Right atrium auricular region (tissue), 2 donors: ENCODE measurements at regions not wholly inside any gene's neighbourhood (a gene's known extent, or its start where the extent isn't known, plus 50 kb on each side); places are given as distances from the start of the nearest gene placed in this dataset.
A peak's percentile ranks its signal among the peaks of the same experiment; 100 is the strongest.

ENCODE experiments used
- DNase-seq: peaks from one replicate; pipeline ENCODE4 v3.0.0-alpha.2; 2019; ENCODE audit warnings: low spot score
- H3K27ac ChIP-seq, 2 donors: fragments of 200-600 bp; sonication (generic); 1 replicate in 1 of 2; 2 replicates in 1 of 2; pipeline ENCODE4 v1.5.1; 2016 to 2019
- H3K27me3 ChIP-seq, 2 donors: fragments of 200-600 bp; sonication (generic); one replicate each; pipeline versions ENCODE4 v1.5.1 to v1.6.0; 2017 to 2019
- H3K36me3 ChIP-seq: fragments of 200-600 bp; sonication (generic); one replicate; pipeline ENCODE4 v1.5.1; 2016
- H3K4me1 ChIP-seq, 2 donors: fragments of 200-600 bp; sonication (generic); one replicate each; pipeline versions ENCODE4 v1.5.1 to v1.6.0; 2017 to 2019
- H3K4me3 ChIP-seq, 2 donors: fragments of 200-600 bp; sonication (generic); 1 replicate in 1 of 2; 2 replicates in 1 of 2; pipeline ENCODE4 v1.5.1; 2017 to 2019; ENCODE audit warnings: mild to moderate bottlenecking in 1 of 2, moderate library complexity in 1 of 2
- H3K9me3 ChIP-seq, 2 donors: fragments of 200-600 bp; sonication (generic); one replicate each; pipeline ENCODE4 v1.5.1; 2019
- TF ChIP-seq, protein P1 (sequence below), 2 donors: fragments of 200-600 bp; sonication (generic); IDR thresholded peaks; one replicate each; pipeline ENCODE4 v1.5.1; 2019; ENCODE audit warnings: antibody characterized with exemption in 2 of 2

DNA sequence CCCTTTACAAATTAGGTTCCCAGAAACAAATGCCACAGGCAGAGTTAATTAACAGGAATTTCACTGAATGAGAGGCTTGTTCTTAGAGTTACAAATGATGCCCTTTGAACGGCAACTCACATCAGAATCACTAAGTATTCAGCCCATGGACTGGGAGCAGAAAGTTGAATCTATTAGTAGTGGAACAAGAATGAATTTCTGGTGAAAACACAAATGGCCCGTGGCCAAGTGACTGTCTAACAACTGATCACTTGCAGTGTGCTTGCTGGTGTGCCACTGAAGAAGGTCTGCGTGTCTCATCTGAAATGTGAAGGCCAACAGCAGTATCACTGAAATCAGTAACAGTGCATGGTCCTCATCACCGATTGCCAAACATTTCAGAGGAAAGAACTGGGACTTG lies 893.4 kb upstream of the TMEM132C start:
- Histone ChIP-seq H3K4me3 (no peak overlapping the region), H3K27ac (no peak overlapping the region), H3K9me3 (no peaks in the 10 kb centered on the region), H3K4me1 (no peaks in the 10 kb centered on the region), H3K27me3 (no peaks in the 10 kb centered on the region), H3K36me3 (no peaks in the 10 kb centered on the region)
- TF ChIP-seq, protein P1, sequence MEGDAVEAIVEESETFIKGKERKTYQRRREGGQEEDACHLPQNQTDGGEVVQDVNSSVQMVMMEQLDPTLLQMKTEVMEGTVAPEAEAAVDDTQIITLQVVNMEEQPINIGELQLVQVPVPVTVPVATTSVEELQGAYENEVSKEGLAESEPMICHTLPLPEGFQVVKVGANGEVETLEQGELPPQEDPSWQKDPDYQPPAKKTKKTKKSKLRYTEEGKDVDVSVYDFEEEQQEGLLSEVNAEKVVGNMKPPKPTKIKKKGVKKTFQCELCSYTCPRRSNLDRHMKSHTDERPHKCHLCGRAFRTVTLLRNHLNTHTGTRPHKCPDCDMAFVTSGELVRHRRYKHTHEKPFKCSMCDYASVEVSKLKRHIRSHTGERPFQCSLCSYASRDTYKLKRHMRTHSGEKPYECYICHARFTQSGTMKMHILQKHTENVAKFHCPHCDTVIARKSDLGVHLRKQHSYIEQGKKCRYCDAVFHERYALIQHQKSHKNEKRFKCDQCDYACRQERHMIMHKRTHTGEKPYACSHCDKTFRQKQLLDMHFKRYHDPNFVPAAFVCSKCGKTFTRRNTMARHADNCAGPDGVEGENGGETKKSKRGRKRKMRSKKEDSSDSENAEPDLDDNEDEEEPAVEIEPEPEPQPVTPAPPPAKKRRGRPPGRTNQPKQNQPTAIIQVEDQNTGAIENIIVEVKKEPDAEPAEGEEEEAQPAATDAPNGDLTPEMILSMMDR (IDR thresholded peaks at IDR 0.05), result no peak
- DNase-seq, result no peak

DNA sequence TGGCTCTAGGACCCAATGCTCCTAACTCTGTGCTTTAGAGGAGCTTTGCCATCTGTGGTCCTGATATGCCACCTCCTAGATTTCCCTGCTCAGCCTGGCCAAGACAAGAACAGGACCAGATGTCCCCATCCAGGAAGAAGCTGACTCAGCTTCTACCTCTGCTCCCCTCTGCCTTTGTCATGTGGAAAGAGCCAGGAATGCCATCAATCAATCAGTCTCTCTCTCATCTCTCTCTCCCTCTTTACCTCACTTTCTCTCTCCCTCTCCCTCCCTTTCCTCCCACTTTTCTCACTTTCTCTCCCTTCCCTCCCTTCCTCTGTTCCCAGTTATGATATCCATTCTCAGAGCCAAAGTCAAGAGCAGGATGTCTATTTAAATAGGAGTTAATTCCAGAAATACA lies 892.5 kb upstream of the TMEM132C start:
- TF ChIP-seq, protein P1 (IDR thresholded peaks at IDR 0.05), result no peak
- H3K27me3 ChIP-seq, result no peaks in the 10 kb centered on the region
- no peaks in the 10 kb centered on the region for H3K9me3 ChIP-seq
- no peaks in the 10 kb centered on the region for H3K4me1 ChIP-seq
- H3K4me3 ChIP-seq, result no peak overlapping the region
- no peak overlapping the region for H3K27ac ChIP-seq
- DNase-seq, result no peak
- no peaks in the 10 kb centered on the region for H3K36me3 ChIP-seq

DNA sequence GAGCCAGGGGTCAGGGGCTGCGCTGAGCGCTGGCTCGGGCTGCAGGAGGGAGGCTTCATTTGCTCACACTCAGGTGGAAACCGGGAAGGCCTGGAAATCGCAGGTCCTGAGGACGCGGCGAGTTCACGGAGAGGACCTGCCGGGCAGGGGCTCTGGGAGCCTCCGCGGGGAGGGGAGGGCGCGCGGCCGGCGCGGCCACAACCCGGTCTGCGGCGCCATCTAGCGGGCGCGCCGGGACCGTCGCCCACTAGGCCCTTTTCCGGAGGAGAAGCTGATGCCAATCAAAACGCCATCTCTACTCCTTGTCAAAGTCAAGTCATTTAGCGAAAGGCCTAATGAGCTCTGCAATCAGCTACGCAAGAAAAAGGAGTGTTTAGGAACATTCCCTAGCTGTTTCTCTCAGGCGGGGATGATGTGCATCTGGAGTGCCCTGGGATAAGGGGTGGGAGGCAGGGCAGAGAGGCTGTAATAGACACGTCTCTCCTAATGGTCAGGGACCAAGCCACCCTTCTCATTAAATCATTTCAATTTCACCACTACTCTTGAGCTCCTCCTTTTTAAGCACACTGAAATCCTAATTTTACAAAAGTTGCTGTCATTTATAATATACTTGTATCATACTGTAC lies 885.8 kb upstream of the TMEM132C start:
- H3K27me3 ChIP-seq, result no peaks in the 10 kb centered on the region
- H3K9me3 ChIP-seq, result no peaks in the 10 kb centered on the region
- H3K36me3 ChIP-seq, result no peaks in the 10 kb centered on the region
- DNase-seq, result no peak
- TF ChIP-seq, protein P1 (IDR thresholded peaks at IDR 0.05), result peak; percentile 80 to 93
- no peak overlapping the region for H3K27ac ChIP-seq
- H3K4me1 ChIP-seq, result peaks cover 0 to 6% of the 10 kb centered on the region in 2 donors
- peak overlapping the region in 1 of 2 donors; percentile 24 for H3K4me3 ChIP-seq

DNA sequence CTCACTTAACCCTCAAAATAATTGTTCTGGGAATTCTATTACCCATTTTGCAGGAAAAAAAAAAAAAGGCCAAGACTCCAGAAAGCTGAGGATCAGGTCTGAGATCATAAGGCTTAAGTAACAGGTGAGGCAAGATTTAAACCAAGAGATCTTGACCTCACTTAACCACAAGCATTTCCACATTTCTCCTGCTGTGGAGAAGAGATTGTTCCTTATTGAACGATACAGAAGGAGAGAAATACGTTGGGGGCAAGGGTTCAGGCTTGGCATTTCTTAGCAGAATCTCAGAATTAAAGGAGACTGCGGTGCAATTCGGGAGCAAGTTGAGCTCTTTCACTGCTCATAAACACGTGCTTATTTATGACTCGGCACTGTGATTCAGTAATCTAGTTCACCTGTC lies 885.3 kb upstream of the TMEM132C start:
- no peak overlapping the region for H3K27ac ChIP-seq
- H3K4me1 ChIP-seq, result peaks cover 0 to 6% of the 10 kb centered on the region in 2 donors
- H3K9me3 ChIP-seq, result no peaks in the 10 kb centered on the region
- H3K4me3 ChIP-seq, result no peak overlapping the region
- H3K36me3 ChIP-seq, result no peaks in the 10 kb centered on the region
- no peak for DNase-seq
- H3K27me3 ChIP-seq, result no peaks in the 10 kb centered on the region
- TF ChIP-seq, protein P1 (IDR thresholded peaks at IDR 0.05), result no peak

DNA sequence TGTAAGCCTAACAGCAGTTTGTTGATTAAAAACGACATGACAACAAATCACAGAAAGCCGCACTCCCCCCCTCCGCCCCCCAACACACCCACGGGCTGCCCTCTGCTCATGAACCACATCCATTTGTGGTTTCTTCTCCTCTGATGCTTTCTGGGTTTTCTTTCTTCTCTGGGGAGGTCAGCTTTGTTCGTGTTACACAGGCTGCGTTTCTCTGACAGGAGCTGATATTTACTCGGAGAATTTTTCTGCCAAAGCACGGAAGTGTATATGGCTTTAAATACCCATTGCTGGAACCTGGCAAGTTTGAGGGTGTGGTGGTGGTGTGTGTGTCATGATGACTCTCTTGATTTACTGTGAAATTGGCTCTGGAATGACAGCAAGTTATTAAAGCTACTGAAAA lies 883.7 kb upstream of the TMEM132C start:
- Histone ChIP-seq H3K4me3 (no peak overlapping the region), H3K4me1 (peaks cover 0 to 6% of the 10 kb centered on the region in 2 donors), H3K9me3 (no peaks in the 10 kb centered on the region), H3K27me3 (no peaks in the 10 kb centered on the region), H3K36me3 (no peaks in the 10 kb centered on the region), H3K27ac (no peak overlapping the region)
- TF ChIP-seq, protein P1 (IDR thresholded peaks at IDR 0.05), result no peak
- DNase-seq, result no peak

DNA sequence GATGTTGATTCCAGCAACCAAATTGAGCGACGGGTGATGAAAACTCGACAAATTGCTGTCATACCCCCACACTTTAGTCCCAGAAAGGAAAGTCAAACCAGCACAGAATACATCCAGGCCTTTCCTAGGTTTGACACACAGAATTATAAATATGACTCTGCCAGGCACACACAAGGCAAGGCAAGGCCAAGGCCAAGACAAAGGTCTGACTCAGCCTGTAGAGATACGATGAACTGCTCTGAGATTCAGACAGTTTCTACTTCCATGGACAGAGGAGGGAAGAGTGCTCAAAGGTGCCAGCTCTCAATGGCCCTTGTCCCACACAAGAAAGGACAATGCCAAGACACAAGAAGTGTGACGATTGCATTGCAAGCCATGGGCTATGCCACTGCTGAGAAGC lies 880.2 kb upstream of the TMEM132C start:
- H3K4me1 ChIP-seq, result no peaks in the 10 kb centered on the region
- H3K27ac ChIP-seq, result no peak overlapping the region
- H3K9me3 ChIP-seq, result no peaks in the 10 kb centered on the region
- H3K4me3 ChIP-seq, result no peak overlapping the region
- TF ChIP-seq, protein P1 (IDR thresholded peaks at IDR 0.05), result no peak
- H3K36me3 ChIP-seq, result no peaks in the 10 kb centered on the region
- no peaks in the 10 kb centered on the region for H3K27me3 ChIP-seq
- DNase-seq, result no peak
